Sigmoid colon (tissue), 4 donors: ENCODE measurements at regions not wholly inside any gene's neighbourhood (a gene's known extent, or its start where the extent isn't known, plus 50 kb on each side); places are given as distances from the start of the nearest gene placed in this dataset.

Experiments used
- CTCF ChIP-seq, 4 experiments: fragments of 450-650 bp in 3 of 4; fragments of 200-600 bp in 1 of 4; IDR thresholded peaks; one replicate each; pipeline ENCODE4 v1.5.1; 2016 to 2019; ENCODE audit warnings: antibody characterized with exemption in 4 of 4, mild to moderate bottlenecking in 3 of 4, moderate library complexity in 2 of 4
- EP300 ChIP-seq, 4 donors: sonication (generic); formaldehyde crosslinking; IDR thresholded peaks; one replicate each; pipeline ENCODE4 v1.6.1; 2017; ENCODE audit warnings: antibody characterized with exemption in 4 of 4
- POLR2A ChIP-seq, 2 donors: fragments of 450-650 bp; IDR thresholded peaks; one replicate each; pipeline ENCODE4 v1.6.1; 2016; ENCODE audit warnings: antibody characterized with exemption in 2 of 2, mild to moderate bottlenecking in 2 of 2, moderate library complexity in 2 of 2
- POLR2AphosphoS5 ChIP-seq, 4 donors: sonication (generic); formaldehyde crosslinking; IDR thresholded peaks; one replicate each; pipeline ENCODE4 v1.6.1; 2017; ENCODE audit warnings: antibody characterized with exemption in 4 of 4

- no peak for TF ChIP-seq CTCF (IDR thresholded peaks at IDR 0.05)
- TF ChIP-seq POLR2A (IDR thresholded peaks at IDR 0.05): no peak
- TF ChIP-seq POLR2AphosphoS5 (IDR thresholded peaks at IDR 0.05): no peak
- TF ChIP-seq EP300 (IDR thresholded peaks at IDR 0.05): no peak
These were observed 152.8 kb downstream of the TTLL2 start for GRCh38 chr6:167477688-167478087.
